GM13977 (cell line): ENCODE measurements at regions not wholly inside any gene's neighbourhood (a gene's known extent, or its start where the extent isn't known, plus 50 kb on each side); places are given as distances from the start of the nearest gene placed in this dataset.

Experiments
- DNase-seq: peaks from one replicate; pipeline ENCODE4 v3.0.0; 2012; ENCODE audit warnings: low spot score
- in situ Hi-C: fragments of 300-500 bp; cut with MboI; formaldehyde crosslinking; loops from one replicate; pipeline ENCODE4 v1.12.0; 2022; ENCODE audit warnings: low sequenced_read_pairs, low pct_unique_long_range_greater_than_20kb, mixed read lengths, inconsistent platforms; ENCODE audit not compliant: unreplicated experiment
- TF ChIP-seq, protein P1 (sequence below): IDR thresholded peaks from 2 replicates; pipeline ENCODE4 v1.5.1; 2012; ENCODE audit warnings: mild to moderate bottlenecking, control low read depth; ENCODE audit not compliant: insufficient read depth; ENCODE audit errors: extremely low read depth, missing control alignments

DNA sequence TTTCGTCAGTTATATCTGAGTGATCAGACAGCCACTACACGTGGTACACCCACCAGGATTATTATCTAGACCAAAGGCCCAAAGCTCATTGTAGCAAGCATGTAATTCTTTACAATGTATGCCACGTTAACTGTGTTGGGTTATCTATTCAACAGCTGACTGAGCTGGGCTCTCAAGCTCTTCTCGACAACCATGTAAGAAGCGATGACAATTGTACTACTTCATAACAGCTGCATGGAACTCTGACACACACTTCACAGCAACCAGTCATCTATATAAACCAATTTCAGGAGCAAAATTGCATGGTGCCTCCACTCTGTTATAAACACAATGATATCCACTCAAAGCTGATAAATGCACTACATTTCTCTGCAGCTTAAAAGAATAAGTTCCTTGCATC is 701.8 kb downstream of the NR4A2 start:
- no peak for DNase-seq
- in situ Hi-C loops: no loop called here
- TF ChIP-seq, protein P1, sequence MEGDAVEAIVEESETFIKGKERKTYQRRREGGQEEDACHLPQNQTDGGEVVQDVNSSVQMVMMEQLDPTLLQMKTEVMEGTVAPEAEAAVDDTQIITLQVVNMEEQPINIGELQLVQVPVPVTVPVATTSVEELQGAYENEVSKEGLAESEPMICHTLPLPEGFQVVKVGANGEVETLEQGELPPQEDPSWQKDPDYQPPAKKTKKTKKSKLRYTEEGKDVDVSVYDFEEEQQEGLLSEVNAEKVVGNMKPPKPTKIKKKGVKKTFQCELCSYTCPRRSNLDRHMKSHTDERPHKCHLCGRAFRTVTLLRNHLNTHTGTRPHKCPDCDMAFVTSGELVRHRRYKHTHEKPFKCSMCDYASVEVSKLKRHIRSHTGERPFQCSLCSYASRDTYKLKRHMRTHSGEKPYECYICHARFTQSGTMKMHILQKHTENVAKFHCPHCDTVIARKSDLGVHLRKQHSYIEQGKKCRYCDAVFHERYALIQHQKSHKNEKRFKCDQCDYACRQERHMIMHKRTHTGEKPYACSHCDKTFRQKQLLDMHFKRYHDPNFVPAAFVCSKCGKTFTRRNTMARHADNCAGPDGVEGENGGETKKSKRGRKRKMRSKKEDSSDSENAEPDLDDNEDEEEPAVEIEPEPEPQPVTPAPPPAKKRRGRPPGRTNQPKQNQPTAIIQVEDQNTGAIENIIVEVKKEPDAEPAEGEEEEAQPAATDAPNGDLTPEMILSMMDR: no peak

- in situ Hi-C loops: no loop called here
- TF ChIP-seq, protein P1: no peak
- no peak for DNase-seq
Measured at GRCh38 chr2:155622443-155622842, 710.1 kb downstream of the NR4A2 start.

- DNase-seq: no peak
- TF ChIP-seq, protein P1: no peak
- in situ Hi-C loops: no loop called here
Measured at GRCh38 chr2:155600914-155601760, 731.4 kb downstream of the NR4A2 start.

GRCh38 chr2:155600296-155600695 is 732.2 kb downstream of the NR4A2 start:
- in situ Hi-C loops: no loop called here
- TF ChIP-seq, protein P1: no peak
- no peak for DNase-seq

DNA sequence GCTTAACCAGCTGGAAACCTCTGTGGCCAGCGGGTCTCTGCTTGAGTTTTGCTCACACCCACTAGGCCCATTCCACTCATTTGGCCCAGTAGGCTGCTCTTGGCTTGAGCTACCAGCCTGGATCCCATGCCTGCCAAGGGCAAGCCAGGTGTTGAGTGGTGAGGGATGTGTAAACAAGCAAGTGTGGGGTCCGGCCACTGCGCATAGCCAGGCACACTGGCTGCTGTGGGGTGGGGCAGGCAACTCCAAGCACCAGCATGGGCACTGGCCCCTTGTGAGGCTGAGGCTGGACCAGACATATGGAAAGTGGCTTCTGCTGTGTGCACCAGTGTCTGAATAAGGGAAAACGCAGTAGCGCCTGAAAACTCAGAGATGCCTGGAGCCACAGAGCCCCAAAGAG is 732.7 kb downstream of the NR4A2 start:
- in situ Hi-C loops: no loop called here
- TF ChIP-seq, protein P1: no peak
- DNase-seq: no peak

GRCh38 chr2:155583674-155584195 is 748.8 kb downstream of the NR4A2 start:
- TF ChIP-seq, protein P1: no peak
- in situ Hi-C loops: no loop called here
- DNase-seq: no peak
